ENCODE measurements at regions not wholly inside any gene's neighbourhood (a gene's known extent, or its start where the extent isn't known, plus 50 kb on each side); places are given as distances from the start of the nearest gene placed in this dataset.

DNA sequence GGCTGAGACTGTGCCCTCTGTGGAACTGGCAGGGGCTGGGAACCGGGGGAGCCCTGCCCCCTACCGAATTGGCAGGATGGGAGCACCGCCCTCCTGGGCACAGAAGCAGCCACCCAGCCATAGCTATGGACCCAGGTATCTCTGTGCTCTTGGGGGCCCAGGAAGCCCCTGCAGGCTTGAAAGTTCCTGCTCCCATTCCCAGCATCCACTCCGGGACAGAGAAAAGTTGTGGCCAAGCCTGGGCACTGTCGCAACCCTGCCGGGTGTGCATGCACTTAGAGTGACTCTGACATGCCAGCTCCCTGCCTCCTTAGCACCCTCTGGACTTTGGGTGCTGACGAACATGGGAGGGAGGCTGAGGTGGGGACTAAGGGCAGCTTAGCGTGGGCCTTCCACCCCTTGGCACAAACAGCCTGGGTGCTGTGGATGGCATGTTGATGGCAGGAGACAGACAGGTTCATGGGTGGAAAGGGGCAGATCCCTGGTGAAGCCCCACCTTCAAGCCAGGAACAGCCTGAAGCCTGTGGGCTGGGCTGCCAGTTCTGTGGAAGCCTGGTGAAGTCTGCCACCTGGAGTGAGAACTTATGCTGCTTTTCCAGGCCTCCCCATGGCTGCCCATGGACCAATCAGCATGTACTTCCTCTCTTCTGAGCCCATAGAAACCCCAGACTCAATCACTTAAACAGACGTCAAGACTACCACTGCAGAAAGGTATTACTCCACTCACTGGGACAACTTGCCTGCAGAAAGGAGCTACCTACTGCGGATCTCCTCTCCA is 279.0 kb downstream of the ATXN7L3B start:
- no peak for DNase-seq (ENCODE audit: low read depth, low spot score)

DNA sequence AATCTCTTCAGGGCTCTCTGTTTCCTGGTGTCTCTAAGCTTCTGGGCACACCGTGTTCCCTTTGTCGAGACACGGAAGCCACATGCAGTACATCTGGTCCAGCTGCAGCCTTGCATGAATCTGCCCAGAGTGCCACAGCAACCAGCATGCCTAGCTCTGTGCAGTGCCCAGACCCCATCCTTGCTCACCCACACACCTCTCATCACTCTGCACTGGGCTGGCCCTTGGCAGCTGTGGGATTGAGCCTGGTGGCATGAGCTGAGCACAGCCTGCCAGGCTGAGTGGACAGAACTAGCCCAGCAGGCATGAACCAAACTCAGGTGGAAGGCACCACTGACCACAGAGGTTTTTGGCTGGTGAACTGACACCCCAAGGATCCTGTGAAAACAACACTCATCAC is 279.9 kb downstream of the ATXN7L3B start:
- no peak for DNase-seq (ENCODE audit: low read depth, low spot score)

DNA sequence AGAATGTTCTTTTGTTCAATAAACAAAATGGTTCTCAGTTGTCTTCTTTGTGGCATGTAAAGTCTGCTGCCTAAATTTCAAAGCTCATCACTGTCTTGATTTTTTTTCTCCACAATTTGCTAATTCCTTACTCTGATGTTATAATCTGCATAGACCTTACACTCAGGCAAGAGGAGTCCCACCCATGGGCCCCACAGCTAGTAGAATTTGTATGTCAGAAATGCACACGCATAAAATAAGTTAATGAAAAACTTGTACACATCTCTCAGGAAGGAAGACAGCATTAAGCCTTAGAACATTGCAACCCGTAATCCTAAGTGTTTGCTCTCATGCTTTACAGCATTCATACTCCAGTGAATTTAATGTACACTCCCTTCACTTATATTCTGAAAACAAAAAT is 280.8 kb downstream of the ATXN7L3B start:
- no peak for DNase-seq (ENCODE audit: low read depth, low spot score)

DNA sequence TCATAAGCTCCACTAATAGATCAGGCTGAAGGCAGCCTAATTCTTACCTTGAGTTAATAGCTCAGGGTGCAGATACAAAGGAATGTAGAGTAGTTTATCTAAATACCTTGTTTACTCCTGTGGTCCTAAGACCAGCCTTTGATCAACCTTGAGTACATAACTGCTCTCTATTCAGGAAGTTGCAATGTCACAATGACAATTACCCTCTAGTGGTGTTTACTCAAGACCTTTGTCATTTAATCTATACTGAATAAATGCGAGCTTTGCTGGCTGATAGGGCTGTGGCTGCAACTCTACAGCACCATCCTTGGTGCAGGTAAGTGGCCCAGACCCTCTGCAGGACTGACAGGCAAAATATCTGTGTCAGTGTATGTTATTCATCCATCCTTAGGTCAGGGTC is 282.7 kb downstream of the ATXN7L3B start:
- DNase-seq (ENCODE audit: low read depth, low spot score): peak; percentile 25

DNA sequence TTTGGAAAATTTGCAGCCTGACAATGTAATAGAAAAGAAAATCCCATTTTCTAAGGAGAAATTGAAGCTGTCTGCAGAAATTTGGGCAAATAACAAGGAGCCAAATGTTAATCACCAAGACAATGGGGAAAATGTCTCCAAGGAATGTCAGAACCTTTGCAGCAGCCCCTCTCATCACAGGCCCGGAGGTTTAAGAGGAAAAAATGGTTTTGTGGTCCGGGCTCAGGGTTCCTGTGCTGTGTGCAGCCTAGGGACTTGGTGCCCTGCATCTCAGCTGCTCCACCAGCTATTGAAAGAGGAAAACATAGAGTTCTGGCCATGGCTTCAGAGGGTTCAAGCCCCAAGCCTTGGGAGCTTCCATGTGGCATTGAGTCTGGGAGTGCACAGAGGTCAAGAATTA is 298.9 kb downstream of the ATXN7L3B start:
- DNase-seq (ENCODE audit: low read depth, low spot score): no peak

DNA sequence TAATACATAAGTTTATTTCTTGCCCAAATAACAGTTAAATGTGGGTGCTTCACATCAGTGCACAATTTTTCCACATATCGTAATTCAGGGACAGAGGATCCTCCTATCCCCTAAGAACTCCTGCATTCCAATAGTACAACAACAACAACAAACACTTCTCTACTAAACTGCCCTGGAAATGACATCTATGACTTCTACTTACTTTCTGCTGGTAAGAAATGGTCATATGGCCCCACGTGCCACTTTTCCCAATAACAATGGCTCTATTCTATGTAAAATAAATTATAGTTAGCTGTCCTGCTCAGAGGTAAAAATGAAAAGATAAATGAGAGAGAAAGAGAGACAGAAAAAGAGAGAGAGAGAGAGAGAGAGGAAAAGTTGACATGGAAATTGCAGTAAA is 308.5 kb downstream of the ATXN7L3B start:
- DNase-seq (ENCODE audit: low read depth, low spot score): no peak

DNA sequence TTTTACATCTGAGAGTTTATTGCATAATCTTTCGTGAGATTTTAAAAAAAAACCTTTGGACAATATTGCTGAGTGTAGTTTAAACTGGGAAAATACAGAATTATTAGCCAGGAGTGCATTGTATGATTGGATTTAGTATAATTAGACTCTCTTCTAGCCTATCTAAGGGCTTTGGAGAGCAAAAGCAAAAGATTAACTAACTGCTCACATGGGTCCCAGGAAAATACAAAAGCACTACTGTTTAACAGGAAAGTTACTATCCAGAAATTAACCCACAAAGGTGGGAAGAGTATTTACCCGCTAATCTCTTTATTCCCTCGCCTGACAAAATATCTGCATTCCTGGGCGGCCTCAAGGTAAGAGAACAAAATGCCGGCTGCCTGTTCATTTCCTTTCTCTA is 309.5 kb downstream of the ATXN7L3B start:
- DNase-seq (ENCODE audit: low read depth, low spot score): no peak

DNA sequence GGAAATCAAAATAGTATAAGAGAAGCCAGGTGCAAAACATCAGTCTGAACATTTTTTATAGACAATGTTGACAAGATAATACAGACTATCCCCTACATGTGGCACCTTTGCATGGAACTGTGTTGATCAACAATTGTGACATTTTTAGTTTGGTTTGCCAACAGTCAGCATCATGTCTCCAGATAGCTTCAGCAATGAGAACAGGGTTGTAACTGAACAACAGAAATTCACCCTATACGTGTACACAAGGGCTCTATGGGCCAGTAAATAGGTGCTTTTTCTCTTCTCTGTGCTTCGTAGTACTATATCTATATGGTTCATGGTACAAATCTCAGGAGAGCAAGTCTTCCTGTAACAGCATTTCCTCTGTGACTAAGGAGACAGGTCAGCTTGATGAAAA is 310.4 kb downstream of the ATXN7L3B start:
- no peak for DNase-seq (ENCODE audit: low read depth, low spot score)

DNA sequence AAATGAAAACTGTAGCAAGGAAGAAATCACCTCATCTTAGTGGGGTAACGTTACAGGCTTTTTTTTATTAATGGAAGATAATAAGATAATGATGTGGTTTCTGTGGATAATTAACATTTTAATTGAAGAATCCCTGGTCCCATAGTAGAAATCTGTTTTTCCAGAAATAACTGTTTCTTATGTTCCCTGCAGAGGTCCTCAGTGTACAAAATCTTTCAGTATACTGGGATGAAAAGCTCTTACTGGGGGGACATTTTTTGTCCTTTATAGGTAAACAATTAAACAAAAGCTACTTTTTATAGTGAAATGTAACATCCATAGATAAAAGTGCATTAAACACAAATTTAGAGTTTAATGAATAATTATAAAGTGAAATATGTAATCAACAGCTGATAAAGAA is 312.2 kb downstream of the ATXN7L3B start:
- DNase-seq (ENCODE audit: low read depth, low spot score): no peak

DNA sequence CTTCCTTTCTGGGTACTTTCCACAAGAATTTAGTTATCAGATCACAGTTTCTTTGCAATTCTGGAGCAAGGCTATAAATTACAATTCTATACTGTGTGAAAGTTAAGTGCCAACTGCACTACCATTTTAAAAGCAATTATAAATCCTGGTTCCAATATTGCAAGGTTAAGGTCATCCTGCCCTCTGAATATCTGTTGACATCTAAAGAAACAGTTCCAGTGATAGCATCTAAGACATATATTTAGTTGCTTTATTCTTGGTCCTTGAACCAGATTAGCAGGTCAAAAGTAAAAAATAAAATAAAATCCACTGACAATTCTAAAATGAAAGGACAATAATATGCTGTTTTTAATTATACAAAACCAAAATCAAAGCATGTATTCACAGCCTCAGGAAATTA is 334.2 kb downstream of the ATXN7L3B start:
- no peak for DNase-seq (ENCODE audit: low read depth, low spot score)

DNA sequence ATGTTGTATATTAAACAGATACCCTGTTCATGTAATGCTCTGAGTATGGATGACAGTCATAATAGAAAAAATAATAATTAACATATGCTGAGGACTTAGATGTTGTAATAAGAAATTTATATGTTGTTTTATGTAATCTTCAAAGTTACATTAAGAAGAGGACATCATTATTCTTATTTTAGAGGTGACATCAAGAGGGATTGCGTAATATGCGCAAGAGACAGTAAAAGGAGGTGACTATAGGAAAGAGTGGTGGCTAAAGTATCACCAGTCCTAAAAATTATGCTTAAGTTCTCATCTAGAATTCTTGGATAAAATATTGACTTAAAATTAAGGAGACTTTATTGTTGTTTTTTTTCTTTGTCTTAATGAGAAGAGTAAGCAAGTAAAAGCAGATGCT is 323.9 kb downstream of the KCNC2 start:
- DNase-seq (ENCODE audit: low read depth, low spot score): no peak

DNA sequence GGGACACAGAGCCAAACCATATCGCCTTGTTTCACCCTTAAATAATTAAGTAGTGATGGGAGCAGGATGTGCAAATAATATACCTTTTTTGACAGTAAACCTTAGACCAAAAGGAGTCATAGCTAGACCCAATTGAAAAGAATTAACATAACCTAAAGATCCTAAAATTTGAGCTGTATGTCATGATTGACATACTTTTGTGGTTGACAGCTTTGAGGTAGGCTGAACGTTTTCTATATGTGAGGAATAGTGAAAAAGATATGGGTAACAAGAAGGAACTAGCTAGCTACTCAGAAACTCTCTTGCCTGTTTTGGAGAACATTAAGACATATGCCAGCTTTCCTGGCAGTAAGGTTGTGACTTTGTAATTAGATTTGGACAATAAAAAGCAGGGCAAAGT is 320.6 kb downstream of the KCNC2 start:
- no peak for DNase-seq (ENCODE audit: low read depth, low spot score)

DNA sequence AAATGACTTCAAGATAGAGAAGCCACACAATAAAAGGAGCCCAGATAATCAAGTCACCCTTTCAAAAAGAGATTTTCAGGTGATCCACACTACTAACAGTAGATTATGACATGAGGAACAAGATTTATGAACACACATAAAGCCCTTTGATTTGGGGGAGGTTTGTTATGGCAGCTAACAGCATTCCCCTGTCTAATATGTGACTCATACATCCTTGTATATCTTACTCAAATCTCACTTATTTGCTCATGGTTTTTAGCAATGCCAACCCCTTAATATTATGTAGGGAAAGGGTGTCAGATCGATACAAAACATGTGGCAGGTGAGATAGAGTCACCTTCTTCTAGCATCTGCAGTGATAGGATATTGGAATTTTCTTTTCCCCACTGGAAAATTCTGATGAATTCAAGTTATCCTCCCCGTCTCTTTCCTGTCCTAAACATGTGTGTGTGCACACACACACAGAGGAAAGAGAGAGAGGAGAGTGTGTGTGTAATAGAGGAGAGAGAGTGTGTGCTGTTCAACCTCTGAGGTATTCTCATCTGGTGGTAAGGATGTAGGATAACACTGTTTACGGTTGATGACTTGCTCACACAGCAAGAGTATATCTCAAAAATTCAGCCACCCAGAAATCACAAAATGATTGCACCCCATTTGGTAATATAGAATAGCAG is 319.9 kb downstream of the KCNC2 start:
- no peak for DNase-seq (ENCODE audit: low read depth, low spot score)

DNA sequence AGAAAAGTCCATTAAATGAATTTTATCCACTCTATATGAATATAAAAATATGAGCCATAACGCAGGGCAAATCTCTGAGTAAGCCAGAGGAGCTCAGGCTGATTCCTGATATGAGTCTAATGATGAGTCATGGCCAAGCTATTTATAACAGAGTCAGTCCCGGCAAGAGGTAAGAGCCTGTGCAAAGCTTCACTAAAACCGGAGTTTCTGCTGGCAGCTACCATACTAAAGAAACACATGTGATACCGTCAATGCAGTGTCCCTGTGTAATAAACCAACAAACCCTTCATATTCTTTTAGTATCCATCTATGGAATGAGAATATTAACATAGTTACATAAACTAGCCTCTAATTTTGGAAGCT is 319.4 kb downstream of the KCNC2 start:
- no peak for DNase-seq (ENCODE audit: low read depth, low spot score)

DNA sequence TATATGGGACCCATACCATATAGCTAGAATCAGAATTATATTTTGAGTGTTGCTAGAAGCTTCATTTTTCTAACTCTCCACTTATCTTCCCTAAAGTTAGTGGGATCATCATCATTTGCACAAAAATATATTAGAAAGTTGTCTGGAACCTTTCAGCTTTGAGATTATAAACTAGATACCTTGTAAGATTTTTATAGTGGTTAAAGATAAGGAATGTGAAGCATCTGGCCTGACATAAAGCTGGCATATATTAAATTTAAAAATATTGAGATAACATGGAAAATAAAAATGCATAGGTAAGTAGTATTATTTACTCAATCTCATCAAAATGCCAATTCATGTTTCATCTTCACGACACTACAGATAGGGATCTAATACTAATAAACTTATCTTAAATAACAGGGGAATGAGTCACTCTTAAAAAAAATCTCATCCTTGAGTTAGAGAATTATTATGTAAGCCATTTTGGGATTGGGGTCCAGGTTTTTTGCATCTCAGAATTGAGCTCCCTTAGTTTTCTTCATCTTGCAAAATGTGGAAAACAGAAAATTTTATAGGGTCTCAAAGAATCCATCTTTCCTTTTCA is 318.5 kb downstream of the KCNC2 start:
- no peak for DNase-seq (ENCODE audit: low read depth, low spot score)

DNA sequence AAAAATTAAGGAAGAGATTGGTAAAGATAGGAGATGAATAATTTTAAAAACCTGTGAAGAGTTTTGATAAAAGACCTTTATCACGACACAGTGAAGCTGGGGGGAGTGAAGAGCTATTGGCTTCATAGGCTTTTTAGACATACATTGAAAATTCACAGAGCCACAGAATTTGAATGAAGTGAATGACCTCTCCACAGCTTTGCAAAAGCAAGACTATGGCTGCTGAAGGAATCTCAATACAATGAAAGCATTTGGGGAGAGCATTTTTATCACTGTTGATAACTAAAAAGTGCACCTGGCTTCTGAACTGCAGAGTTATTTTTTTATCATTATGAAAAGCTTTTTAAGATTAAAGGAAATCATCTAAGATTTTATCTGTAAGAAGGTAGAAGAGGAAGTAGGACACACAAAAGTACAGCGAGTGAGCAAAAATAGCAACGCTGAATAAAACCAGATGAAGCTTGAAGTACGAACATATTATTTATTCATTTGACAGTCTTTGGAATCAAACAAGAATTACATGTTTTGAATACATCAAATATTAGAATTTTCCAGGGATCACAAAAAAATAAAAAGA is 317.5 kb downstream of the KCNC2 start:
- no peak for DNase-seq (ENCODE audit: low read depth, low spot score)

DNA sequence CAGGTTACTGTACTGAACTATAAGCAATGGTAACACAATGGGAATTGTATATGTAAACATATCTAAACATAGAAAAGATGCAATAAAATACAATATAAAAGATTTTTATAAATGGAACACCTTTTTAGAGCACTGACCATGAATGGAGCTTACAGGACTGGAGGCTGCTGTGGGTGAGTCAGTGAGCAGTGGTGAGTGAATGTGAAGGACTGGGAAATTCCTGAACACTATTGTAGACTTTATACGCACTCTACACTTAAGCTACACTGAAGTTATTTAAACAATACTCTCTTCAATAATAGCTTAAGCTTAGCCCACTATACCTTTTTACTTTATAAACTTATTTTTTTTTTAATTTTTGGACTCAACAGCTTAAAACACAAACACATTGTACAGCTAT is 313.5 kb downstream of the KCNC2 start:
- DNase-seq (ENCODE audit: low read depth, low spot score): no peak

DNA sequence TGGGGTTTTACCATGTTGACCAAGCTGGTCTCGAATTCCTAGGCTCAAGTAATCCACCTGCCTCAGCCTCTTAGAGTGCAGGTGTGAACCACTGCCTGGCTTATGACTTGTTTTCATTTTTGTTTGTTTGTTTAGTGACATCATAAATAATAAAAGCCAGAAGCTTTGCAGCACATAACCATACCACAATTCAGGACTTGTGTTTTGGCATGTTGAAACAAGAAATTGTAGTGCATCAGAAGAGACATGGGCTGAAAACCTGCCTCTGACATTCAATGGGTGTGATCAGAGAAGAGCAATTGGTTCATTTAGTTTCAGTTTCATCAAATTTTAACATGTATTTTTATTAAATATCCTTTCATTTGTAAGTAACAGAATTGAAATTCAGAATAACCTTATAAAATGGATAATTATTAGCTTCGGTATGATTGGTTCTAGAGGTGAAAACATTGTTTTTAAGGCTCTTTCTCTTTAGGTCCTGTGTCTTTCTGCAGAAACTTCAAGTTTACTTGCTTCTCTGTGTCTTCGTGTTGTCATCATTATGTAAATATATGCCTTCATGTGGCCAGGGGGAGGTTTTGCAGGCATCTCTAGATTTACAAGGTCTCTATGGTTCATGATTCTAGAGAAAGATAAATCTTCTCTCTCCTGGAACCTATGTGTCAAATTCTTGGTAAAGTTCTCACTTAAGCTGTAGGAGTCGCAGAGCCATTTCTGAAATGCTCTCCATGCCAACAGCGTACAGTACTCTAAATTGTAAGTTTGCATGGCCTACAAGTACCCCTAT is 312.0 kb downstream of the KCNC2 start:
- no peak for DNase-seq (ENCODE audit: low read depth, low spot score)

DNA sequence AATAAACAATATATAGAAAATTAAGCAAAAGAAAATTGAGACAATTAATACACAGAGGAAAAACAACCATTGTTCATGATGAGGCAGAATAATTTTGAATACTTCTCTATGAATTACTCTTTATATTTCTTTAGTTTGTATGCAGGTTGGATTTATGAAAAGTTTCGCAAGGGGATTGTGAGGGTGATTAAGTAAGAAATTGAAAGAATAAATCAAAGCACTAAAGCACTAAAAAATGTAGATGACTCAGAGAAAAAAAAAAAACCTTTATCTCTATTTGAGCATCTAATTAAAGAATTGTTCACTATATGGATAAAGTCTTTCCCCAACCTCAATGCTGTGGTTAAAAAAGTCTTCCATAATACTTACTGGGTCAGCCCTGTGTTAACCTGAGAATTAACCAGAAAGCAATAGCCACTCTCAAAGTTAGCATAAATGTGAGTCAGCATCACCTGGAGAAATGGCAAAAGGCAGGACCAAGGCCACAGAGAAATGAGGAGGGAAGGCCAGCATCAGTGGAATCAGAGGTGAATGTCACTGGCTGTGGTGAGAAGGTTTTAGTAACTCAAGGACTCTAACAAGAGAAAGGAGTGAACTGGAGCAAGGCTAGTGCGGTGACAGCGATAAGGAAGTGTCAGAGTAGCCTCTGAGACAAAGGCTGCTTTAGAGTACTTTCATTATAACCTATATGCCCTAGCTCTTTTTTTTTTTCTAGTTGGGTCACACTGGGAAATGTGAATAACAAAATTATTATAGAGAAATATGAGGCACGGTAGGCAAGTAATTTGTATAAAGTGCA is 310.4 kb downstream of the KCNC2 start:
- DNase-seq (ENCODE audit: low read depth, low spot score): no peak

DNA sequence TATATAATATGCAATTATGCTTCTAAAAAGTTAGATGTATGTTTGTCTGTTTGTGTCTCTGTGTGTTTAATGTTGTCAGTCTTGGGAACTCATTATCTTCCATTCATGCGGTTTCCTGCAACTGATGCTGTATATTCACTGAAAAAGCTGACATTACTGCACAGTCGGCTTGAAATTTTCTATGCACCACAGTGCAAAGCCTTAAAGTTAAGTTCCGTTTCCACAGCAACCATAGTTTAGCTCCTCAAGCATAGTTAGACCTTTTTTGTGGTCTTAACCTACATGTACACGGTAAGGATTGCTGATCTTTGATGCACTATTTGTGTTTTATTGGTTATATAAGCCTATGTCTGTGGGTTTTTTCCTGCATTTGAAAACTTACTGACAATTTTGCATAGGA is 309.4 kb downstream of the KCNC2 start:
- no peak for DNase-seq (ENCODE audit: low read depth, low spot score)

DNA sequence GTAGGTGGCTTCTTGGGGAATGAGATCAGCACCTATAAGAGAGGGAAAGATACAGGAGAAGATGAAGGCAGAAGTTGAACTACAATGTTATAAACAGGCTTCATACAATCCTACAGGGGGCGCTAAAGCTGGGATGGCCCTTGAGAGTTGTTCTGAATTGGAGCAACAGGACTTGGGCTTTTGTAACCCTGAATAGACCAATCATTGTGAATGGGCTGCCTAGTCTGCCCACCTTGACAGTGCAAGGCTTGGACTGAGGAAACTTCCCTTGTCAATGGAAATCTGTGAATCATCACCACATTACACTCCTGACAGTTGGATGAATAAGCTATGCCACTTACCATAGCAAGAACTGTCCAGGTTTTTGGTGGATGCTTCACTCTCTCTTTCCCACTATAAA is 306.1 kb downstream of the KCNC2 start:
- DNase-seq (ENCODE audit: low read depth, low spot score): peak; percentile 33

All from iPS DF 19.7 (cell line).